Urinary bladder (tissue), 3 donors: ENCODE measurements at regions not wholly inside any gene's neighbourhood (a gene's known extent, or its start where the extent isn't known, plus 50 kb on each side); places are given as distances from the start of the nearest gene placed in this dataset.

Source experiments
- DNase-seq: peaks from one replicate; pipeline ENCODE4 v3.0.0-alpha.2; 2015; ENCODE audit errors: extremely low spot score
- H3K27ac ChIP-seq: one replicate; pipeline ENCODE4 v1.5.1; 2013; ENCODE audit warnings: low read depth, mild to moderate bottlenecking, moderate library complexity
- H3K36me3 ChIP-seq: one replicate; pipeline ENCODE4 v1.6.1; 2013; ENCODE audit warnings: mild to moderate bottlenecking, moderate library complexity; ENCODE audit not compliant: insufficient read depth
- H3K4me1 ChIP-seq: one replicate; pipeline ENCODE4 v1.6.1; 2013; ENCODE audit warnings: mild to moderate bottlenecking, moderate library complexity; ENCODE audit not compliant: insufficient read depth
- H3K4me3 ChIP-seq: one replicate; pipeline ENCODE4 v1.5.1; 2013; ENCODE audit warnings: low read depth, low read length
- WGBS: extraction: QIAGEN DNeasy Blood & Tissue Kit; methylation state at CpG from one replicate; pipeline ENCODE4 v1.1.7; 2013; 5-methylcytosine and 5-hydroxymethylcytosine counted together
- donor health status: healthy with polysubstance abuse.
- donor health status: healthy.

- Histone ChIP-seq H3K36me3 (no peaks in the 10 kb centered on the region), H3K4me1 (no peaks in the 10 kb centered on the region), H3K4me3 (no peak overlapping the region), H3K27ac (no peak overlapping the region)
- DNase-seq: no peak
- WGBS: 47% methylated on average over 2 of the region's 2 CpGs
Measured at GRCh38 chr18:51721996-51722395, 524.5 kb upstream of the MEX3C start.

GRCh38 chr18:51724790-51725721 lies 527.6 kb upstream of the MEX3C start:
- WGBS: 66% methylated on average over 9 of the region's 9 CpGs
- H3K36me3 ChIP-seq: no peaks in the 10 kb centered on the region
- DNase-seq: no peak
- no peak overlapping the region for H3K4me3 ChIP-seq
- H3K4me1 ChIP-seq: no peaks in the 10 kb centered on the region
- H3K27ac ChIP-seq: no peak overlapping the region

GRCh38 chr18:51726614-51727013 lies 529.1 kb upstream of the MEX3C start:
- H3K36me3 ChIP-seq: no peaks in the 10 kb centered on the region
- 79% methylated on average over 2 of the region's 2 CpGs for WGBS
- H3K4me3 ChIP-seq: no peak overlapping the region
- no peak for DNase-seq
- H3K27ac ChIP-seq: no peak overlapping the region
- H3K4me1 ChIP-seq: no peaks in the 10 kb centered on the region

- H3K27ac ChIP-seq: no peak overlapping the region
- no peaks in the 10 kb centered on the region for H3K4me1 ChIP-seq
- H3K36me3 ChIP-seq: no peaks in the 10 kb centered on the region
- no peak overlapping the region for H3K4me3 ChIP-seq
- DNase-seq: no peak
Measured at GRCh38 chr18:51727780-51728179, 530.3 kb upstream of the MEX3C start.

GRCh38 chr18:51731070-51731469 lies 533.6 kb upstream of the MEX3C start:
- WGBS: 86% methylated on average over 4 of the region's 4 CpGs

GRCh38 chr18:51734576-51734975 lies 537.1 kb upstream of the MEX3C start:
- Histone ChIP-seq H3K36me3 (no peaks in the 10 kb centered on the region), H3K4me3 (no peak overlapping the region), H3K4me1 (no peaks in the 10 kb centered on the region), H3K27ac (no peak overlapping the region)
- WGBS: 84% methylated on average over 3 of the region's 3 CpGs
- no peak for DNase-seq

More at GRCh38 chr18:51731070-51731469, 533.6 kb upstream of the MEX3C start:
- no peak for DNase-seq
- Histone ChIP-seq H3K27ac (no peak overlapping the region), H3K4me1 (no peaks in the 10 kb centered on the region), H3K36me3 (no peaks in the 10 kb centered on the region), H3K4me3 (no peak overlapping the region)

- Histone ChIP-seq H3K36me3 (no peaks in the 10 kb centered on the region), H3K4me1 (no peaks in the 10 kb centered on the region), H3K27ac (no peak overlapping the region), H3K4me3 (no peak overlapping the region)
- WGBS: 92% methylated on average over 2 of the region's 2 CpGs
- DNase-seq: no peak
Measured at GRCh38 chr18:51739044-51739666, 541.7 kb upstream of the MEX3C start.

GRCh38 chr18:51751901-51752300 lies 554.4 kb upstream of the MEX3C start:
- 84% methylated on average over 4 of the region's 4 CpGs for WGBS
- Histone ChIP-seq H3K4me1 (no peaks in the 10 kb centered on the region), H3K27ac (no peak overlapping the region), H3K4me3 (no peak overlapping the region), H3K36me3 (no peaks in the 10 kb centered on the region)
- DNase-seq: no peak

- Histone ChIP-seq H3K36me3 (no peaks in the 10 kb centered on the region), H3K4me3 (no peak overlapping the region), H3K27ac (no peak overlapping the region), H3K4me1 (no peaks in the 10 kb centered on the region)
- 72% methylated on average over 5 of the region's 5 CpGs for WGBS
- no peak for DNase-seq
Measured at GRCh38 chr18:51753365-51754057, 556.0 kb upstream of the MEX3C start.

- 45% methylated on average over 4 of the region's 4 CpGs for WGBS
- H3K36me3 ChIP-seq: no peaks in the 10 kb centered on the region
- no peak overlapping the region for H3K4me3 ChIP-seq
- H3K4me1 ChIP-seq: no peaks in the 10 kb centered on the region
- no peak for DNase-seq
- H3K27ac ChIP-seq: no peak overlapping the region
Measured at GRCh38 chr18:51754566-51754965, 557.1 kb upstream of the MEX3C start.

GRCh38 chr18:51757255-51757924 lies 559.9 kb upstream of the MEX3C start:
- 70% methylated on average over 5 of the region's 5 CpGs for WGBS
- no peaks in the 10 kb centered on the region for H3K4me1 ChIP-seq
- H3K36me3 ChIP-seq: no peaks in the 10 kb centered on the region
- no peak for DNase-seq
- no peak overlapping the region for H3K27ac ChIP-seq
- H3K4me3 ChIP-seq: no peak overlapping the region

- H3K36me3 ChIP-seq: no peaks in the 10 kb centered on the region
- no peak overlapping the region for H3K4me3 ChIP-seq
- 61% methylated on average over 1 of the region's 1 CpG for WGBS
- no peaks in the 10 kb centered on the region for H3K4me1 ChIP-seq
- no peak for DNase-seq
- no peak overlapping the region for H3K27ac ChIP-seq
Measured at GRCh38 chr18:51762373-51762772, 564.9 kb upstream of the MEX3C start.

GRCh38 chr18:51765606-51766360 lies 568.3 kb upstream of the MEX3C start:
- no peak for DNase-seq
- H3K36me3 ChIP-seq: no peaks in the 10 kb centered on the region
- no peak overlapping the region for H3K27ac ChIP-seq
- H3K4me3 ChIP-seq: no peak overlapping the region
- no peaks in the 10 kb centered on the region for H3K4me1 ChIP-seq
- 62% methylated on average over 3 of the region's 3 CpGs for WGBS
